ENCODE measurements at regions not wholly inside any gene's neighbourhood (a gene's known extent, or its start where the extent isn't known, plus 50 kb on each side); places are given as distances from the start of the nearest gene placed in this dataset.
"Not testable (repeated sequence)": the region's sequence is repeated elsewhere in the genome, so short reads cannot be mapped to it uniquely, and the experiment has no call there.

- Histone ChIP-seq H3K27ac (no peak overlapping the region), H3K27me3 (replicated peaks) (no peaks in the 10 kb centered on the region), H3K36me3 (no peaks in the 10 kb centered on the region), H3K4me1 (replicated peaks) (no peaks in the 10 kb centered on the region), H3K4me3 (no peak overlapping the region), H3K9me3 (replicated peaks) (0 out of 2 replicates have a peak, but pooled peaks cover 2% of the 10 kb centered on the region)
- no peak for DNase-seq (ENCODE audit: low read depth in 1 of 2, low spot score in 2 of 2)
Measured at GRCh38 chr17:69692171-69692570, 277.7 kb downstream of the MAP2K6 start.

GRCh38 chr17:69695646-69696045 is 281.1 kb downstream of the MAP2K6 start:
- H3K27me3 ChIP-seq (replicated peaks): no peaks in the 10 kb centered on the region
- no peaks in the 10 kb centered on the region for H3K36me3 ChIP-seq
- DNase-seq (ENCODE audit: low read depth in 1 of 2, low spot score in 2 of 2): no peak
- H3K4me3 ChIP-seq: no peak overlapping the region
- peaks cover 16% of the 10 kb centered on the region; the same call in 1 of the 2 replicates for H3K9me3 ChIP-seq (replicated peaks)
- no peaks in the 10 kb centered on the region for H3K4me1 ChIP-seq (replicated peaks)
- no peak overlapping the region for H3K27ac ChIP-seq

- H3K27me3 ChIP-seq (replicated peaks): no peaks in the 10 kb centered on the region
- no peaks in the 10 kb centered on the region for H3K36me3 ChIP-seq
- DNase-seq (ENCODE audit: low read depth in 1 of 2, low spot score in 2 of 2): no peak
Measured at GRCh38 chr17:69696650-69697049, 282.2 kb downstream of the MAP2K6 start.

DNA sequence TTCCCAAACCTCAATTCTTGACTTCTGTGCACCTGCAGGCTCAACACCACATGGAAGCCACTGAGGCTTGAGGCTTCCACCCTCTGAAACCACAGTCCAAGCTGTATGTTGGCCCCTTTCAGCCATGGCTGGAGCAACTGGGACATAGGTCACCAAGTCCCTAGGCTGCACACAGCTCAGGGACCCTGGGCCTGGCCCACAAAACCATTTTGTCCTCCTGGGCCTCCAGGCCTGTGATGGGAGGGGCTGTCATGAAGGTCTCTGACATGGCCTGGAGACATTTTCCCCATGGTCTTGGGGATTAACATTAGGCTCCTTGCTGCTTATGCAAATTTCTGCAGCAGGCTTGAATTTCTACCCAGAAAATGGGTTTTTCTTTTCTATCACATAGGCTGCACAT is 283.9 kb downstream of the MAP2K6 start:
- H3K4me1 ChIP-seq (replicated peaks); H3K27me3 ChIP-seq (replicated peaks); H3K4me3 ChIP-seq; DNase-seq (ENCODE audit: low read depth in 1 of 2, low spot score in 2 of 2); H3K36me3 ChIP-seq; H3K27ac ChIP-seq: not testable (repeated sequence)
- H3K9me3 ChIP-seq (replicated peaks): peaks cover 16% of the 10 kb centered on the region; the same call in 1 of the 2 replicates

More at GRCh38 chr17:69696650-69697049, 282.2 kb downstream of the MAP2K6 start:
- Histone ChIP-seq H3K27ac (no peak overlapping the region), H3K4me3 (no peak overlapping the region), H3K4me1 (replicated peaks) (no peaks in the 10 kb centered on the region), H3K9me3 (replicated peaks) (peaks cover 16% of the 10 kb centered on the region; the same call in 1 of the 2 replicates)

- H3K36me3 ChIP-seq: no peaks in the 10 kb centered on the region
- no peaks in the 10 kb centered on the region for H3K4me1 ChIP-seq (replicated peaks)
- DNase-seq (ENCODE audit: low read depth in 1 of 2, low spot score in 2 of 2): no peak
- H3K27me3 ChIP-seq (replicated peaks): no peaks in the 10 kb centered on the region
- H3K27ac ChIP-seq: no peak overlapping the region
- H3K9me3 ChIP-seq (replicated peaks): peaks cover 13% of the 10 kb centered on the region; the same call in 1 of the 2 replicates
- no peak overlapping the region for H3K4me3 ChIP-seq
Measured at GRCh38 chr17:69702078-69702477, 287.6 kb downstream of the MAP2K6 start.

GRCh38 chr17:69703751-69704150 is 289.3 kb downstream of the MAP2K6 start:
- no peak for DNase-seq (ENCODE audit: low read depth in 1 of 2, low spot score in 2 of 2)
- H3K36me3 ChIP-seq: no peaks in the 10 kb centered on the region
- H3K9me3 ChIP-seq (replicated peaks): 0 out of 2 replicates have a peak, but pooled peaks cover 4% of the 10 kb centered on the region
- no peaks in the 10 kb centered on the region for H3K4me1 ChIP-seq (replicated peaks)
- no peak overlapping the region for H3K4me3 ChIP-seq
- no peaks in the 10 kb centered on the region for H3K27me3 ChIP-seq (replicated peaks)
- H3K27ac ChIP-seq: no peak overlapping the region

DNA sequence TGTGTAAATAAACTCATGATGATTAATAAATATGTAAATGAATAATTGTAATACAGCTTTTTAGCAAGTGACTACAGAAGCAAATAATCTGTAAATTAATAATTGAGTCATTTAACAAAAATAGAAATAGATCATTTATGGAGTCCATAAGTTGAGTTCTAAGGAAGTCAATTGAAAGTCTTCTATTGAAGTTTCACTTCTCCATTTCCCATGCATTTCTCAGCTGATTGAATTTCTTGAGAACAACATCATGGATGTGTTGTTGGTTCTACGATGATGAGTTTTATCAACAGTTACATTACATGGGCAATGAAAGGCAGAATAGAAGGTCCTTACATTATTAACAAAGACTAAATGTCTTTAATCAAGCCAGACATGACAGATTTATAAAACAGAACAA is 290.4 kb downstream of the MAP2K6 start:
- Histone ChIP-seq H3K27me3 (replicated peaks) (no peaks in the 10 kb centered on the region), H3K4me3 (no peak overlapping the region), H3K36me3 (no peaks in the 10 kb centered on the region), H3K4me1 (replicated peaks) (no peaks in the 10 kb centered on the region), H3K9me3 (replicated peaks) (no peaks in the 10 kb centered on the region), H3K27ac (no peak overlapping the region)
- DNase-seq (ENCODE audit: low read depth in 1 of 2, low spot score in 2 of 2): no peak

DNA sequence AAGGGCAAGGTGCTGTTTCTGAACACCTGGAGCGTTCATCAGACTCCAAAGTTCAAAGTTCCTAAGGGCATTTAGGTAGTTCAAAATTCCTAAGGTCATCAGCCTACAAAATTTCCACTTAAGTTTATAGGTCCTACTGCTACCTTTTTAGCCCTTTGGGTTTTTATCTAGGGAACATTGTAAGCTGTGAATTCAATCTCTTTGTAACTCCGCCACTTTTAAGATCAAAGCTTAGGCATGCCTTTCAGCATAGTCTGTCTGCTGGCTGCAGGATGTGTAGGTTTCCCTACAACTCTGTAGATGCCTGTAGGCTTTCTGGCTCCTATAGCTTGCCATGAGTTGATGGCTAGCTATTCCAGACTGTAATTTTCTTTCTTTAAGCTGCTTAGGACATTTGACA is 291.6 kb downstream of the MAP2K6 start:
- no peaks in the 10 kb centered on the region for H3K27me3 ChIP-seq (replicated peaks)
- DNase-seq (ENCODE audit: low read depth in 1 of 2, low spot score in 2 of 2): no peak
- H3K9me3 ChIP-seq (replicated peaks): no peaks in the 10 kb centered on the region
- no peaks in the 10 kb centered on the region for H3K4me1 ChIP-seq (replicated peaks)
- H3K36me3 ChIP-seq: no peaks in the 10 kb centered on the region
- H3K4me3 ChIP-seq: no peak overlapping the region
- H3K27ac ChIP-seq: no peak overlapping the region

DNA sequence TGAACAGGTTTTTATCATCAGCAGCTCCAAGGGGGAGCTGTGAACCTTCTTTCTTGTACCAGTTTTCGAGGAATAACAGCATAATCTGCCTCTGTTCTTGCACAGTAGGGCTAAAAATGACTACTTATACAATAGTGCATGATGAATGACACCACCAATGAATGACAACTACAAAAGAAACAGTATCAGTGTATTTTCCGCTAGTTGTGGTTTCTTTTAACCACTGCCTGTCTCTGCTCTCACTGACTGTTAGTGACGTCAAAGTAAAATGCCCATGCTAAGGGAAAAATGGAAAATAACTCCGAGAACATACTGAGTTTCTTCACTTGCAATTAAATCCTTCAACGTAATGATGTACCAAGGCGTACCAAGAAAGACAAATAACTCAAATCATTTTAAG is 294.9 kb downstream of the MAP2K6 start:
- DNase-seq (ENCODE audit: low read depth in 1 of 2, low spot score in 2 of 2): no peak

DNA sequence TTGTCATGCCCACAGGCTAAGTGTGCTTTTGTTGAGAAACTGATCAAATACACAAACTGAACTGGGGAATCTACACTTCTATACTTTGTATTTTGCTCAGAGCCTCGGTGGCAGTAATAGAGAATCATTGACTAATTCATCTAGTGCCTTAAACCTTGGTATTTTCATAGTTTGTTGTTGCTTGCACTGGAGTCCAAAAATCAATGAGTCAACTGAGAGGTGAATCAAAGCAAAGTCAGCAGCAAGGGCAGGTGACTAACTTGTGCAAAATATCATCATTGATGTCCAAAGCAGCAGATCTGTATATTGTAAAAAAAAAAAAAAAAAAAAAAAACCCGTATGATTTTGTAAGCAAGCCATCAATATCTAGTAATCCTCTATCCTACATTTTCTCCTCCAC is 296.4 kb downstream of the MAP2K6 start:
- DNase-seq (ENCODE audit: low read depth in 1 of 2, low spot score in 2 of 2): no peak
- Histone ChIP-seq H3K4me3 (no peak overlapping the region), H3K9me3 (replicated peaks) (no peaks in the 10 kb centered on the region), H3K27me3 (replicated peaks) (no peaks in the 10 kb centered on the region), H3K36me3 (no peaks in the 10 kb centered on the region), H3K4me1 (replicated peaks) (no peaks in the 10 kb centered on the region; the same call in 1 of the 2 replicates), H3K27ac (no peak overlapping the region)

More for the DNA sequence above, 294.9 kb downstream of the MAP2K6 start:
- Histone ChIP-seq H3K4me3 (no peak overlapping the region), H3K27ac (no peak overlapping the region), H3K4me1 (replicated peaks) (no peaks in the 10 kb centered on the region; the same call in 1 of the 2 replicates), H3K9me3 (replicated peaks) (no peaks in the 10 kb centered on the region), H3K36me3 (no peaks in the 10 kb centered on the region), H3K27me3 (replicated peaks) (no peaks in the 10 kb centered on the region)

GRCh38 chr17:69711541-69711940 is 297.0 kb downstream of the MAP2K6 start:
- no peaks in the 10 kb centered on the region; the same call in 1 of the 2 replicates for H3K4me1 ChIP-seq (replicated peaks)
- no peak overlapping the region for H3K27ac ChIP-seq
- no peaks in the 10 kb centered on the region for H3K27me3 ChIP-seq (replicated peaks)
- no peaks in the 10 kb centered on the region for H3K36me3 ChIP-seq
- H3K9me3 ChIP-seq (replicated peaks): no peaks in the 10 kb centered on the region
- no peak for DNase-seq (ENCODE audit: low read depth in 1 of 2, low spot score in 2 of 2)
- no peak overlapping the region for H3K4me3 ChIP-seq

GRCh38 chr17:69712801-69713311 is 298.4 kb downstream of the MAP2K6 start:
- Histone ChIP-seq H3K27ac (no peak overlapping the region), H3K9me3 (replicated peaks) (no peaks in the 10 kb centered on the region), H3K36me3 (no peaks in the 10 kb centered on the region), H3K27me3 (replicated peaks) (no peaks in the 10 kb centered on the region), H3K4me1 (replicated peaks) (no peaks in the 10 kb centered on the region; the same call in 1 of the 2 replicates), H3K4me3 (no peak overlapping the region)
- no peak for DNase-seq (ENCODE audit: low read depth in 1 of 2, low spot score in 2 of 2)

DNA sequence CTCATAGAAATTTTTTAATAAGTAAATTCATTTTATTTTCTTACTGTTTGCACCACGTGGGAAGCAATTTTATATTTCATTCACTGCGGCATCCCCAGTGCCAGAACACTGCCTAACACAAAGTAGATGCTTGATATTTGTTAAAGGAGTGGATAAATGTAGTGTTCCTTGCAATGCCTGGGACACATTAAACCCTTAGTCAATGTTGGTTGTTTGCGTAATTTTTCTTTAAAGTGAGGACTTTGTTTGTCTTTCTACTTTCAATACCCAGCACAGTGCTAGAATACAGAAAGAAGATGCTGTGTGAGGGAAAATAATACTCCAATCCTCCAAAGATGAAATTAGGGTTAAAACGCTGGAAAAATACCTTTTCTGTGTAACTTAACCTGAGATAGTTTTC is 299.3 kb downstream of the MAP2K6 start:
- DNase-seq (ENCODE audit: low read depth in 1 of 2, low spot score in 2 of 2): no peak
- no peak overlapping the region for H3K27ac ChIP-seq
- H3K36me3 ChIP-seq: no peaks in the 10 kb centered on the region
- H3K4me3 ChIP-seq: no peak overlapping the region
- no peaks in the 10 kb centered on the region for H3K9me3 ChIP-seq (replicated peaks)
- no peaks in the 10 kb centered on the region; the same call in 1 of the 2 replicates for H3K4me1 ChIP-seq (replicated peaks)
- H3K27me3 ChIP-seq (replicated peaks): no peaks in the 10 kb centered on the region; the same call in 1 of the 2 replicates

DNA sequence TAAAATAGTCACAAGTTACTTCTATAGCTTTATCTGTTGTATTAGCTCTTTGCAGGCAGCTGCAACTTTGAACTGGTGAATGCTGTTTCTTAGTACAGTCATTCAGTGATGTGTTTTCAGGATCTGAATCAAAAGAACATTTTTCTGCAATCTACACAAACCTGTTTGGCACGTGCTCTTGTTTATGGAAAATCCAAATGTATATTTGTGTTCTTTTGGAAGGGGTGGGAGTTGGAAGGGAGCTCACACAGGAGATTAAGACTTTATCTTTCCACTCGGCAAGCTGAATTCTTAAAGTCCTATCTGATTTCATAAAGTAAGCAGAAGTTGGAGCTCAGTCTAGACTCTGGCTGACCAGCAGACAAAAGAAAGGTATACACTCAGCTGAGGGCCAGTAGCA is 300.2 kb downstream of the MAP2K6 start:
- Histone ChIP-seq H3K4me3 (no peak overlapping the region), H3K27ac (no peak overlapping the region), H3K27me3 (replicated peaks) (no peaks in the 10 kb centered on the region; the same call in 1 of the 2 replicates), H3K4me1 (replicated peaks) (no peaks in the 10 kb centered on the region; the same call in 1 of the 2 replicates), H3K9me3 (replicated peaks) (no peaks in the 10 kb centered on the region), H3K36me3 (no peaks in the 10 kb centered on the region)
- DNase-seq (ENCODE audit: low read depth in 1 of 2, low spot score in 2 of 2): no peak

DNA sequence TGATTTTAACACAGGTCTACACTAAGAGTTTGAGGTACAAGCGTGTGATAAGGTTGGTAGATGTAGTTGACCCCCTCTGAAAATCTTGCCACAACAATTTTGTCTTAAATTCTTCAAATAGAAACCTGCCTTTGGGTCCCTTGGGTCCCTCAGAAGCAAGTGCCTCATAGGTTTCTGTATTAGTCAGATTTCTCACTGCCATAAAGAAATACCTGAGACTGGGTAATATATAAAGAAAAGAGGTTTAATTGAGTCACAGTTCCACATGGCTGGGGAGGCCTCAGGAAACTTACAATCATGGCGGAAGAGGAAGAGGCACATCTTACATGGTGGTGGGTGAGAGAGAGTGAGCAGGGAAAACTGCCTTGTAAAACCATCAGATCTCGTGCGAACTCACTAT is 301.2 kb downstream of the MAP2K6 start:
- no peaks in the 10 kb centered on the region; the same call in 1 of the 2 replicates for H3K27me3 ChIP-seq (replicated peaks)
- no peak overlapping the region for H3K4me3 ChIP-seq
- H3K27ac ChIP-seq: no peak overlapping the region
- no peaks in the 10 kb centered on the region for H3K36me3 ChIP-seq
- no peaks in the 10 kb centered on the region for H3K9me3 ChIP-seq (replicated peaks)
- no peak for DNase-seq (ENCODE audit: low read depth in 1 of 2, low spot score in 2 of 2)
- no peaks in the 10 kb centered on the region; the same call in 1 of the 2 replicates for H3K4me1 ChIP-seq (replicated peaks)
